K562 (cell line): ENCODE measurements at regions not wholly inside any gene's neighbourhood (a gene's known extent, or its start where the extent isn't known, plus 50 kb on each side); places are given as distances from the start of the nearest gene placed in this dataset.

ENCODE experiments used
- ATAC-seq: fragments of 200-7000 bp; cut with Tn5 transposase; 3 replicates; pipeline ENCODE4 v1.9.1; 2020; ENCODE audit warnings: moderate library complexity
- BruUV-seq: library from RNA; stranded (reverse); fragments of 400-500 nt; replicated peaks from 2 replicates; lab custom pipeline; 2021; lab: Mats Ljungman, UMichigan
- CTCF ChIA-PET: fragments of 300-600 bp; formaldehyde crosslinking; extraction: SDS; loops from one replicate; lab custom pipeline; 2021; ENCODE audit warnings: low intra/inter-chr PET ratio; lab: Yijun Ruan, JAX
- POLR2A ChIA-PET: fragments of 300-600, 350-650 bp; sonication (Branson Sonifier 250); formaldehyde crosslinking; extraction: SDS; loops from one replicate; lab custom pipeline; 2021; ENCODE audit warnings: antibody characterized with exemption, inconsistent platforms; lab: Yijun Ruan, JAX
- DNase-seq, 4 experiments: peaks; one replicate each; pipeline versions ENCODE4 v3.0.0 to v3.0.0-alpha.2; 2011 to 2018; ENCODE audit warnings: low spot score in 3 of 4, mixed read lengths in 3 of 4; ENCODE audit errors: extremely low read depth in 1 of 4
- FAIRE-seq: peaks from 2 replicates; lab custom pipeline; 2011; peaks lifted over from hg19 to GRCh38; lab: Jason Lieb, UNC
- H2AFZ ChIP-seq: 2 replicates; pipeline ENCODE4 v1.6.0; 2011; ENCODE audit warnings: low read depth, low read length, control low read depth, inconsistent platforms
- H3K27ac ChIP-seq: fragments of 200-600 bp; 3 replicates; pipeline ENCODE4 v1.8.0; 2011; ENCODE audit warnings: low read depth, mild to moderate bottlenecking, control low read depth, inconsistent platforms, low read length, moderate library complexity, mixed read lengths; ENCODE audit errors: extremely low read depth
- H3K27me3 ChIP-seq, 2 experiments: fragments of 300-600 bp in 1 of 2; 2 replicates in 1 of 2; 3 replicates in 1 of 2; pipeline versions ENCODE4 v1.6.0 to v1.8.0; 2011; ENCODE audit warnings: inconsistent platforms in 2 of 2, low read length in 2 of 2, mild to moderate bottlenecking in 1 of 2, mixed read lengths in 1 of 2, moderate library complexity in 1 of 2; ENCODE audit not compliant: control insufficient read depth in 2 of 2, insufficient read depth in 2 of 2
- H3K36me3 ChIP-seq: fragments of 300-600 bp; 3 replicates; pipeline ENCODE4 v1.8.0; 2011; ENCODE audit warnings: mild to moderate bottlenecking, low read length, inconsistent platforms; ENCODE audit not compliant: control insufficient read depth, insufficient read depth
- H3K4me1 ChIP-seq, 2 experiments: fragments of 200-600 bp in 1 of 2; replicated peaks in 1 of 2; 2 replicates in 1 of 2; 3 replicates in 1 of 2; pipeline versions ENCODE4 v1.5.1 to v1.8.0; 2011; ENCODE audit warnings: inconsistent platforms in 2 of 2, low read length in 2 of 2, mild to moderate bottlenecking in 1 of 2, mixed read lengths in 1 of 2, moderate library complexity in 1 of 2; ENCODE audit not compliant: control insufficient read depth in 2 of 2, insufficient read depth in 2 of 2
- H3K4me2 ChIP-seq: 2 replicates; pipeline ENCODE4 v1.6.1; 2011; ENCODE audit warnings: low read length, control low read depth, inconsistent platforms, mixed read lengths; ENCODE audit not compliant: insufficient read depth
- H3K4me3 ChIP-seq: fragments of 200-600 bp; sonication (generic), shearing (Covaris generic); 2 replicates; pipeline ENCODE4 v1.5.1; 2016; ENCODE audit warnings: control low read depth, inconsistent platforms
- H3K79me2 ChIP-seq: fragments of 200-600 bp; 3 replicates; pipeline ENCODE4 v1.8.0; 2011; ENCODE audit warnings: low read length, inconsistent platforms; ENCODE audit not compliant: control insufficient read depth, insufficient read depth
- H3K9ac ChIP-seq, 2 experiments: 2 replicates each; pipeline versions ENCODE4 v1.6.0 to v1.6.1; 2011; ENCODE audit warnings: low read depth in 2 of 2, low read length in 2 of 2, control low read depth in 1 of 2, inconsistent platforms in 1 of 2, mild to moderate bottlenecking in 1 of 2, mixed read lengths in 1 of 2; ENCODE audit not compliant: insufficient read depth in 1 of 2
- H3K9me1 ChIP-seq: one replicate; pipeline ENCODE4 v1.6.0; 2011; ENCODE audit warnings: inconsistent platforms, mild to moderate bottlenecking, low read length, moderate library complexity; ENCODE audit not compliant: control insufficient read depth, insufficient read depth
- H3K9me3 ChIP-seq: replicated peaks from 2 replicates; pipeline ENCODE4 v1.5.1; 2011; ENCODE audit warnings: low read depth, low read length, inconsistent platforms; ENCODE audit not compliant: control insufficient read depth, insufficient read depth
- H4K20me1 ChIP-seq: replicated peaks from 2 replicates; pipeline ENCODE4 v1.6.1; 2011; ENCODE audit warnings: low read length, inconsistent platforms, mixed read lengths; ENCODE audit not compliant: control insufficient read depth, insufficient read depth
- CBX5 ChIP-seq: IDR thresholded peaks from 2 replicates; pipeline ENCODE4 v1.6.1; 2014; ENCODE audit warnings: low read depth, borderline replicate concordance
- EP300 ChIP-seq: IDR thresholded peaks from 2 replicates; pipeline ENCODE4 v1.6.1; 2012; ENCODE audit warnings: low read length, improper control_type of control experiment
- FOXP1 ChIP-seq: sonication (generic); formaldehyde crosslinking; IDR thresholded peaks from 2 replicates; pipeline ENCODE4 v1.8.0; 2022; ENCODE audit warnings: mild to moderate bottlenecking, missing genetic modification reagents
- GABPA ChIP-seq: fragments of 200-800 bp; sonication (Bioruptor generic); conservative IDR thresholded peaks from 2 replicates; pipeline ENCODE4 v1.6.1; 2016; ENCODE audit warnings: low read depth, missing genetic modification characterization, missing compliant biosample characterization
- IRF9 ChIP-seq: fragments of 450-650 bp; IDR thresholded peaks from 2 replicates; pipeline ENCODE4 v1.6.1; 2016; ENCODE audit warnings: missing biosample characterization, missing genetic modification characterization
- RHOXF2B ChIP-seq: fragments of 250-450 bp; sonication (Bioruptor Pico); conservative IDR thresholded peaks from 2 replicates; pipeline ENCODE4 v1.5.1; 2021
- TEAD4 ChIP-seq, 2 experiments: sonication (generic) in 1 of 2; formaldehyde crosslinking in 1 of 2; IDR thresholded peaks; 2 replicates each; pipeline versions ENCODE4 v1.6.1 to v1.8.0; 2012 to 2022; ENCODE audit warnings: borderline replicate concordance in 1 of 2, inconsistent platforms in 1 of 2, low read length in 1 of 2, mild to moderate bottlenecking in 1 of 2, missing genetic modification reagents in 1 of 2
- ZBTB26 ChIP-seq: fragments of 450-650 bp; formaldehyde crosslinking; IDR thresholded peaks from 2 replicates; pipeline ENCODE4 v1.4.0; 2022; ENCODE audit warnings: missing genetic modification characterization
- ZNF146 ChIP-seq: IDR thresholded peaks from one replicate; pipeline ENCODE4 v1.6.1; 2018; ENCODE audit warnings: missing compliant biosample characterization; ENCODE audit not compliant: unreplicated experiment
- ZNF239 ChIP-seq: fragments of 250-450 bp; sonication (Bioruptor Pico); IDR thresholded peaks from 2 replicates; pipeline ENCODE4 v1.4.0; 2020; ENCODE audit warnings: mild to moderate bottlenecking
- ZNF780A ChIP-seq: fragments of 250-450 bp; sonication (Bioruptor Pico); IDR thresholded peaks from 2 replicates; pipeline ENCODE4 v1.5.0; 2021; ENCODE audit warnings: mild to moderate bottlenecking
- WGBS: fragments of 100-300 bp; shearing (Covaris generic); methylation state at CpG from one replicate; pipeline ENCODE4 v1.1.6; 2016; ENCODE audit warnings: low coverage, mixed read lengths; ENCODE audit not compliant: insufficient coverage; ENCODE audit errors: missing lambda C conversion rate; 5-methylcytosine and 5-hydroxymethylcytosine counted together
- in situ Hi-C: fragments of 300-500 bp; cut with MboI; formaldehyde crosslinking; loops from 4 replicates; pipeline ENCODE4 v1.15.0; 2018; ENCODE audit warnings: inconsistent platforms, mixed read lengths
- intact Hi-C: fragments of 100-400 bp; cut with micrococcal nuclease; formaldehyde crosslinking; loops from 2 replicates; pipeline ENCODE4 v1.14.2; 2022
- TF ChIP-seq, protein P1 (sequence below): fragments of 250-450 bp; sonication (Bioruptor Pico); IDR thresholded peaks from 2 replicates; pipeline ENCODE4 v1.9.0; 2021; ENCODE audit warnings: mild to moderate bottlenecking, inconsistent platforms

DNA sequence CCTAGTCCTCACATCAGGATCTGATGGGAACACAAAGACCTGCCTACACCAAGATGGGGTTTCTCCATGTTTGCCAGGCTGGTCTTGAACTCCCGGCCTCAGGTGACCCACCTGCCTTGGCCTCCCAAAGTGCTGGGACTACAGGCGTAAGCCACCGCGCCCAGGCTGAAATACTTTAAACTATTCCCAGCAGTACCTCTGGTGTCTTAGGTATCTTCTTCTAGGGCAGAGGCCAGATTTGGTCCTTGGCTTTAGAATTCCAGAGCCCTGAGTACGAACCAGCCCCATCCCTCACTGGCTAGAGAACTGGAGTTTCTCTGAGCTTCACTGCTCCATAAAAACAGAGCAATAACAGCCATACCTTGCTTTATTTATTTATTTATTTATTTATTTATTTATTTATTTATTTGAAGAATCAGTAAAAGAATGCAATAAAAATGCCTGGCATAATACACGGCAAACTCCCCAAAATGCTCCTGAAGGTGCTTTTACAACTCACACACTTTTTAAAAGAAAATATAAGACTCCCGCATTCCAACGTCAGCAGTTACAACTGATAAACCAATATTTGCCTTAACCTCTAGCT lies 312.1 kb downstream of the TFAP2C start (continued):
- TF ChIP-seq ZBTB26 = no peak

DNA sequence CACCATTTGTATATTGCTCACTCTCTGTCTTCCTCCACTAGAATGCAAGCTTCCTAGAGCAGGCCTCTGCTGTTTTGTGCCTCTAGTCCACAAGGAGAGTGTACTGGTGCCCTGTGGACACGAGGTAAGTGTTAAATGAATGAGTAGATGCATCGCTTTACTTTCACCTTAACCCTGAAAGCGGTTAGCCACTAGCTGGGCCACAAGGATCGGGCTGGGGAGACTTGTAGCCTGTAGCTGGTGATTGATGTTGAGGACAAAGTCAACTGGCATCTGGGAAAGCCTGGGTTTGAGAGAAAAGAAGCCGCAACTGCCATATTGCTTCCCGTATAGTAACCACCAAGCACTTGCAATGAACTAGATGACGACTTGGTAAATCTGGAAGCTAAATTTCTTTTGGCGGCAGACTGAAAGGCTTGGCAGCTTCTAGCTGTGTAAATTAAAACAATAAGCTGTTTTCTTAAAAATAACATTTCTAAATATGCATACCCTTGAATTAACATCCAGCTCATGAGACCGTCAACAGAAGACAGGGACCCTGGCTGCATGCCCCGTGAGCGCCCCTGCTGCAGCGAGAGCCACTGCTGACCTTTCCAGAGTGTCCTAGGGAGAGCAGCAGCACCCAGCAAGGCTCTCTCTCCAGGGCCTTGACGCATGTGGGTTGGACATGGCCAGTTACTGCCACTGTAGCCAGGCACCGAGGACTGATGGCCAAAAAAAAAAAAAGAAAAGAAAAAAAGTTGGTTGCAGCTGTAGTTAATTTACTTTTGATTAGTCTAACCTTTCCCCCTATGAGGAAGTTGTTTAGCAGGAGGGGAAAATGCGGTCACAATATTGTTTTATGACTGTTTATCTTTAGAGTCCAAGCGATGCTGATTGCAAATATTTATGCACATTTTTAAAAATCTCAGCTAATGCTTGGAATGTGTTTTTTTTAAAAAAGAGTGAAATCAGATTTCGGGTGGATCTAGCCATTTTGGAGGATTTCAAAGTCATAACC lies 315.1 kb downstream of the TFAP2C start:
- no peak for DNase-seq
- peaks cover 4 to 32% of the 10 kb centered on the region in 2 experiments; a peak in 4 of 5 replicates for H3K27me3 ChIP-seq
- in situ Hi-C loops (no loop called here), intact Hi-C loops (no loop called here)
- no peaks in the 10 kb centered on the region for H4K20me1 ChIP-seq
- CTCF ChIA-PET = no interaction called here
- H3K9me3 ChIP-seq = no peaks in the 10 kb centered on the region
- H3K36me3 ChIP-seq = no peaks in the 10 kb centered on the region
- no peak overlapping the region for H3K27ac ChIP-seq
- H3K4me1 ChIP-seq = no peaks in the 10 kb centered on the region
- H3K79me2 ChIP-seq = no peaks in the 10 kb centered on the region
- no peak overlapping the region for H3K9ac ChIP-seq
- H2AFZ ChIP-seq = no peak overlapping the region
- FAIRE-seq = no peak
- H3K4me3 ChIP-seq = no peak overlapping the region
- no peaks in the 10 kb centered on the region for H3K9me1 ChIP-seq
- no TSS peak for BruUV-seq
- POLR2A ChIA-PET = interaction anchor here (0.5 to 1.3 kb wide), 5 partner anchors 9 to 1316 kb away, joined by 3 to 4 read pairs (median 4); no protein-coding TSS in a partner anchor
- no peak overlapping the region for H3K4me2 ChIP-seq
- under 1% methylated on average over 16 of the region's 17 CpGs for WGBS
- no peak for ATAC-seq
- no peak for TF ChIP-seq IRF9 (tag)
- no peak for TF ChIP-seq EP300
- no peak for TF ChIP-seq GABPA (tag)
- no peak for TF ChIP-seq ZNF146
- TF ChIP-seq FOXP1 (CRISPR knock-in tag) = no peak
- no peak for TF ChIP-seq ZNF780A (CRISPR knock-in tag)
- TF ChIP-seq CBX5 = no peak
- no peak for TF ChIP-seq TEAD4 (IDR thresholded peaks at IDR 0.05; ENCODE audit: low read length)
- TF ChIP-seq TEAD4 (CRISPR knock-in tag; IDR thresholded peaks at IDR 0.05; ENCODE audit: borderline replicate concordance) = no peak
- TF ChIP-seq, protein P1, sequence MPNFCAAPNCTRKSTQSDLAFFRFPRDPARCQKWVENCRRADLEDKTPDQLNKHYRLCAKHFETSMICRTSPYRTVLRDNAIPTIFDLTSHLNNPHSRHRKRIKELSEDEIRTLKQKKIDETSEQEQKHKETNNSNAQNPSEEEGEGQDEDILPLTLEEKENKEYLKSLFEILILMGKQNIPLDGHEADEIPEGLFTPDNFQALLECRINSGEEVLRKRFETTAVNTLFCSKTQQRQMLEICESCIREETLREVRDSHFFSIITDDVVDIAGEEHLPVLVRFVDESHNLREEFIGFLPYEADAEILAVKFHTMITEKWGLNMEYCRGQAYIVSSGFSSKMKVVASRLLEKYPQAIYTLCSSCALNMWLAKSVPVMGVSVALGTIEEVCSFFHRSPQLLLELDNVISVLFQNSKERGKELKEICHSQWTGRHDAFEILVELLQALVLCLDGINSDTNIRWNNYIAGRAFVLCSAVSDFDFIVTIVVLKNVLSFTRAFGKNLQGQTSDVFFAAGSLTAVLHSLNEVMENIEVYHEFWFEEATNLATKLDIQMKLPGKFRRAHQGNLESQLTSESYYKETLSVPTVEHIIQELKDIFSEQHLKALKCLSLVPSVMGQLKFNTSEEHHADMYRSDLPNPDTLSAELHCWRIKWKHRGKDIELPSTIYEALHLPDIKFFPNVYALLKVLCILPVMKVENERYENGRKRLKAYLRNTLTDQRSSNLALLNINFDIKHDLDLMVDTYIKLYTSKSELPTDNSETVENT (CRISPR knock-in tag) = no peak
- TF ChIP-seq RHOXF2B (CRISPR knock-in tag) = no peak
- TF ChIP-seq ZNF239 = no peak
